SJCRH30 (cell line): ENCODE measurements at regions not wholly inside any gene's neighbourhood (a gene's known extent, or its start where the extent isn't known, plus 50 kb on each side); places are given as distances from the start of the nearest gene placed in this dataset.

Experiments
- DNase-seq, 2 experiments: peaks; one replicate each; pipeline ENCODE4 v3.0.0-alpha.2; 2015 to 2020
- H3K27ac ChIP-seq: fragments of 250-450 bp; sonication (Bioruptor Pico); 2 replicates; pipeline ENCODE4 v1.5.1; 2020; ENCODE audit warnings: mild to moderate bottlenecking, moderate library complexity
- H3K27me3 ChIP-seq: fragments of 250-450 bp; sonication (Bioruptor Pico); 2 replicates; pipeline ENCODE4 v1.5.1; 2020; ENCODE audit warnings: mild to moderate bottlenecking, moderate library complexity
- H3K36me3 ChIP-seq: fragments of 250-450 bp; sonication (Bioruptor Pico); 2 replicates; pipeline ENCODE4 v1.5.1; 2020; ENCODE audit warnings: mild to moderate bottlenecking, moderate library complexity
- H3K4me1 ChIP-seq: fragments of 250-450 bp; sonication (Bioruptor Pico); 2 replicates; pipeline ENCODE4 v1.5.1; 2020; ENCODE audit warnings: mild to moderate bottlenecking, moderate library complexity
- H3K4me3 ChIP-seq: fragments of 250-450 bp; sonication (Bioruptor Pico); 2 replicates; pipeline ENCODE4 v1.5.1; 2020; ENCODE audit warnings: mild to moderate bottlenecking, moderate library complexity
- H3K9me3 ChIP-seq: fragments of 250-450 bp; sonication (Bioruptor Pico); replicated peaks from 2 replicates; pipeline ENCODE4 v1.5.1; 2020; ENCODE audit warnings: mild to moderate bottlenecking, moderate library complexity

- Histone ChIP-seq H3K4me3 (no peak overlapping the region), H3K9me3 (no peaks in the 10 kb centered on the region), H3K36me3 (no peaks in the 10 kb centered on the region), H3K27me3 (no peaks in the 10 kb centered on the region), H3K4me1 (no peaks in the 10 kb centered on the region), H3K27ac (no peak overlapping the region)
- DNase-seq: no peak
Measured at GRCh38 chr2:103506812-103507211, 745.0 kb downstream of the TMEM182 start.

- no peaks in the 10 kb centered on the region for H3K4me1 ChIP-seq
- H3K27ac ChIP-seq: no peak overlapping the region
- H3K4me3 ChIP-seq: no peak overlapping the region
- DNase-seq: no peak
- H3K36me3 ChIP-seq: no peaks in the 10 kb centered on the region
- H3K27me3 ChIP-seq: no peaks in the 10 kb centered on the region
- H3K9me3 ChIP-seq: no peaks in the 10 kb centered on the region
Measured at GRCh38 chr2:103512442-103512841, 750.6 kb downstream of the TMEM182 start.

GRCh38 chr2:103520547-103520946 lies 758.7 kb downstream of the TMEM182 start:
- DNase-seq: no peak
- Histone ChIP-seq H3K4me1 (no peaks in the 10 kb centered on the region), H3K4me3 (no peak overlapping the region), H3K27me3 (no peaks in the 10 kb centered on the region), H3K9me3 (no peaks in the 10 kb centered on the region), H3K27ac (no peak overlapping the region), H3K36me3 (no peaks in the 10 kb centered on the region)

- Histone ChIP-seq H3K4me3 (no peak overlapping the region), H3K9me3 (no peaks in the 10 kb centered on the region), H3K27me3 (0 out of 2 replicates have a peak, but pooled peaks cover 3% of the 10 kb centered on the region), H3K36me3 (no peaks in the 10 kb centered on the region), H3K4me1 (no peaks in the 10 kb centered on the region), H3K27ac (no peak overlapping the region)
- DNase-seq: no peak
Measured at GRCh38 chr2:103525756-103526155, 763.9 kb downstream of the TMEM182 start.

GRCh38 chr2:103526757-103527156 lies 764.9 kb downstream of the TMEM182 start:
- Histone ChIP-seq H3K27me3 (0 out of 2 replicates have a peak, but pooled peaks cover 3% of the 10 kb centered on the region), H3K4me3 (no peak overlapping the region), H3K4me1 (no peaks in the 10 kb centered on the region), H3K27ac (no peak overlapping the region), H3K36me3 (no peaks in the 10 kb centered on the region), H3K9me3 (no peaks in the 10 kb centered on the region)
- DNase-seq: no peak

GRCh38 chr2:103527278-103527677 lies 765.4 kb downstream of the TMEM182 start:
- H3K4me1 ChIP-seq: no peaks in the 10 kb centered on the region
- no peak overlapping the region for H3K27ac ChIP-seq
- no peaks in the 10 kb centered on the region for H3K36me3 ChIP-seq
- no peaks in the 10 kb centered on the region for H3K9me3 ChIP-seq
- H3K4me3 ChIP-seq: no peak overlapping the region
- no peak for DNase-seq
- 0 out of 2 replicates have a peak, but pooled peaks cover 3% of the 10 kb centered on the region for H3K27me3 ChIP-seq

- H3K4me1 ChIP-seq: no peaks in the 10 kb centered on the region
- 0 out of 2 replicates have a peak, but pooled peaks cover 3% of the 10 kb centered on the region for H3K27me3 ChIP-seq
- no peaks in the 10 kb centered on the region for H3K36me3 ChIP-seq
- no peak overlapping the region for H3K4me3 ChIP-seq
- DNase-seq: no peak
- no peaks in the 10 kb centered on the region for H3K9me3 ChIP-seq
- no peak overlapping the region for H3K27ac ChIP-seq
Measured at GRCh38 chr2:103529798-103530502, 768.1 kb downstream of the TMEM182 start.

GRCh38 chr2:103552775-103553174 lies 790.9 kb downstream of the TMEM182 start:
- Histone ChIP-seq H3K4me1 (no peaks in the 10 kb centered on the region), H3K4me3 (no peak overlapping the region), H3K9me3 (no peaks in the 10 kb centered on the region), H3K27me3 (no peaks in the 10 kb centered on the region), H3K36me3 (no peaks in the 10 kb centered on the region), H3K27ac (no peak overlapping the region)
- no peak for DNase-seq

GRCh38 chr2:103594823-103595222 lies 833.0 kb downstream of the TMEM182 start:
- Histone ChIP-seq H3K9me3 (no peaks in the 10 kb centered on the region; the same call in 1 of the 2 replicates), H3K4me3 (no peak overlapping the region), H3K36me3 (no peaks in the 10 kb centered on the region), H3K4me1 (no peaks in the 10 kb centered on the region), H3K27ac (no peak overlapping the region), H3K27me3 (no peaks in the 10 kb centered on the region)
- DNase-seq: peak in 1 of 2 experiments; percentile 4

GRCh38 chr2:103605071-103605780 lies 843.4 kb downstream of the TMEM182 start:
- no peaks in the 10 kb centered on the region for H3K4me1 ChIP-seq
- DNase-seq: no peak
- H3K36me3 ChIP-seq: no peaks in the 10 kb centered on the region
- no peak overlapping the region for H3K27ac ChIP-seq
- no peak overlapping the region for H3K4me3 ChIP-seq
- no peaks in the 10 kb centered on the region for H3K27me3 ChIP-seq
- no peaks in the 10 kb centered on the region; the same call in 1 of the 2 replicates for H3K9me3 ChIP-seq

GRCh38 chr2:103615611-103616105 lies 853.8 kb downstream of the TMEM182 start:
- Histone ChIP-seq H3K9me3 (no peaks in the 10 kb centered on the region), H3K36me3 (no peaks in the 10 kb centered on the region), H3K4me1 (no peaks in the 10 kb centered on the region), H3K4me3 (no peak overlapping the region), H3K27ac (no peak overlapping the region), H3K27me3 (no peaks in the 10 kb centered on the region)
- no peak for DNase-seq

GRCh38 chr2:103616891-103617290 lies 855.1 kb downstream of the TMEM182 start:
- DNase-seq: no peak
- H3K4me1 ChIP-seq: no peaks in the 10 kb centered on the region
- no peaks in the 10 kb centered on the region for H3K27me3 ChIP-seq
- no peaks in the 10 kb centered on the region for H3K36me3 ChIP-seq
- H3K4me3 ChIP-seq: no peak overlapping the region
- H3K27ac ChIP-seq: no peak overlapping the region
- H3K9me3 ChIP-seq: no peaks in the 10 kb centered on the region; the same call in 1 of the 2 replicates

- no peaks in the 10 kb centered on the region for H3K4me1 ChIP-seq
- no peaks in the 10 kb centered on the region for H3K36me3 ChIP-seq
- H3K4me3 ChIP-seq: no peak overlapping the region
- no peak overlapping the region for H3K27ac ChIP-seq
- H3K27me3 ChIP-seq: no peaks in the 10 kb centered on the region
- no peak for DNase-seq
- no peaks in the 10 kb centered on the region; the same call in 1 of the 2 replicates for H3K9me3 ChIP-seq
Measured at GRCh38 chr2:103618112-103618511, 856.3 kb downstream of the TMEM182 start.

- H3K27me3 ChIP-seq: no peaks in the 10 kb centered on the region
- no peak for DNase-seq
- no peaks in the 10 kb centered on the region for H3K36me3 ChIP-seq
- H3K4me3 ChIP-seq: no peak overlapping the region
- H3K9me3 ChIP-seq: no peaks in the 10 kb centered on the region; the same call in 1 of the 2 replicates
- H3K4me1 ChIP-seq: no peaks in the 10 kb centered on the region
- no peak overlapping the region for H3K27ac ChIP-seq
Measured at GRCh38 chr2:103627301-103627700, 865.5 kb downstream of the TMEM182 start.

GRCh38 chr2:103638978-103639377 lies 877.1 kb downstream of the TMEM182 start:
- Histone ChIP-seq H3K27me3 (no peaks in the 10 kb centered on the region), H3K36me3 (no peaks in the 10 kb centered on the region), H3K27ac (no peak overlapping the region), H3K4me1 (no peaks in the 10 kb centered on the region), H3K4me3 (no peak overlapping the region), H3K9me3 (no peaks in the 10 kb centered on the region)
- DNase-seq: no peak
